ENCODE measurements at regions not wholly inside any gene's neighbourhood (a gene's known extent, or its start where the extent isn't known, plus 50 kb on each side); places are given as distances from the start of the nearest gene placed in this dataset.

DNA sequence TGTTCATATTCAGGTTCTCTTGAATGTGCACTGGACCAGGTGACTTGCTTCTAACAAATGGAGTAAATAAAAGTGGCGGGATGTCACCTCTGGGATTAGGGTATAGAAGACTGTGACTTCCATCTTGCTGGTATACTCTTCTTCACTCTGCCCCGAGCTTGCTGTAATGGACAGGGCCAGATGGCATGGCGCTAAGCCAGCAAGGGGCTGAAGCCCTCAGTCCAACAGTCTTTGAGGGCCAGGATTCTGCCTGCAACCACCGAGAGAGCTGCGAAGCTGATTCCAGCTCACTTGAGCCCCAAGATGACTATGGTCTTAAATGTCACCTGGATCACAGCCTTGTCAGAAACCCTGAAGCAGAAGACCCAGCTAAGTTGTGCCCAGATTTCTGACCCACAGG lies 600.0 kb downstream of the FGF9 start:
- Histone ChIP-seq H4K20me1 (ENCODE audit: insufficient read depth, low read length) (no peaks in the 10 kb centered on the region), H3K9me3 (ENCODE audit: insufficient read depth, low read depth, low read length) (peaks cover 11% of the 10 kb centered on the region), H3K36me3 (ENCODE audit: insufficient read depth, low read length) (no peaks in the 10 kb centered on the region), H3K4me1 (ENCODE audit: insufficient read depth, low read length) (no peaks in the 10 kb centered on the region), H3K9ac (ENCODE audit: low read length) (no peak overlapping the region), H2AFZ (ENCODE audit: low read depth, low read length) (no peak overlapping the region), H3K79me2 (ENCODE audit: insufficient read depth, low read length) (no peaks in the 10 kb centered on the region), H3K27me3 (ENCODE audit: insufficient read depth, low read length) (no peaks in the 10 kb centered on the region), H3K4me3 (ENCODE audit: insufficient read depth, low read depth, low read length) (no peak overlapping the region), H3K4me2 (ENCODE audit: low read length) (no peak overlapping the region), H3K27ac (ENCODE audit: low read depth, low read length) (no peak overlapping the region)
- Mint-ChIP-seq H3K4me1 (ENCODE audit: low read depth, unreplicated experiment) (no peaks in the 10 kb centered on the region), H3K27me3 (ENCODE audit: low read depth, unreplicated experiment) (no peaks in the 10 kb centered on the region), H3K4me3 (ENCODE audit: unreplicated experiment) (no peak overlapping the region), H3K9me3 (ENCODE audit: unreplicated experiment) (no peaks in the 10 kb centered on the region), H3K27ac (ENCODE audit: unreplicated experiment) (no peak overlapping the region), H3K36me3 (ENCODE audit: low read depth, unreplicated experiment) (no peaks in the 10 kb centered on the region)
- DNase-seq (ENCODE audit: low read depth), result no peak
- no peak for TF ChIP-seq EZH2 (IDR thresholded peaks at IDR 0.05; ENCODE audit: insufficient read depth, low read length)
- TF ChIP-seq, protein P1, sequence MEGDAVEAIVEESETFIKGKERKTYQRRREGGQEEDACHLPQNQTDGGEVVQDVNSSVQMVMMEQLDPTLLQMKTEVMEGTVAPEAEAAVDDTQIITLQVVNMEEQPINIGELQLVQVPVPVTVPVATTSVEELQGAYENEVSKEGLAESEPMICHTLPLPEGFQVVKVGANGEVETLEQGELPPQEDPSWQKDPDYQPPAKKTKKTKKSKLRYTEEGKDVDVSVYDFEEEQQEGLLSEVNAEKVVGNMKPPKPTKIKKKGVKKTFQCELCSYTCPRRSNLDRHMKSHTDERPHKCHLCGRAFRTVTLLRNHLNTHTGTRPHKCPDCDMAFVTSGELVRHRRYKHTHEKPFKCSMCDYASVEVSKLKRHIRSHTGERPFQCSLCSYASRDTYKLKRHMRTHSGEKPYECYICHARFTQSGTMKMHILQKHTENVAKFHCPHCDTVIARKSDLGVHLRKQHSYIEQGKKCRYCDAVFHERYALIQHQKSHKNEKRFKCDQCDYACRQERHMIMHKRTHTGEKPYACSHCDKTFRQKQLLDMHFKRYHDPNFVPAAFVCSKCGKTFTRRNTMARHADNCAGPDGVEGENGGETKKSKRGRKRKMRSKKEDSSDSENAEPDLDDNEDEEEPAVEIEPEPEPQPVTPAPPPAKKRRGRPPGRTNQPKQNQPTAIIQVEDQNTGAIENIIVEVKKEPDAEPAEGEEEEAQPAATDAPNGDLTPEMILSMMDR (IDR thresholded peaks at IDR 0.05; ENCODE audit: insufficient read depth, low read depth, low read length), result no peak
- FAIRE-seq, result no peak

DNA sequence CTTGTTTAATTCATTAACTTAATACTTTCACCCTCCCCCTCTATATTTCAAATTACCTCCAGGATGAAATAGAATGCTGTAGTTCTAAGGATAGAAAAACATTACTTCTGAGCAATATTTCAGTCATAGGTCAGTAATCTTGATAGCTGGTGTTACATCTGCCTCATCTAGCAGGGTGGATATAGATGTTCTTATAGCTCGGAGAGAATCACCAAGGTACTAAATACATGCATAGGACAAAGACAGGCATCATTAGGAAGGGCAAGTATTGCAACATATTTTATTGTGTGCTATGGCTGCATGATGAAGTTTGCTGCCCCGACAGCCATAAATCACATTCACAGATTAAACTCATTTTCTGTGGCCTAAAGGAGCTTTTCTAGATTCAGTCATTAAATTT lies 601.0 kb downstream of the FGF9 start:
- DNase-seq (ENCODE audit: low read depth) (no peak), FAIRE-seq (no peak)
- Histone ChIP-seq H3K79me2 (ENCODE audit: insufficient read depth, low read length) (no peaks in the 10 kb centered on the region), H3K4me2 (ENCODE audit: low read length) (no peak overlapping the region), H2AFZ (ENCODE audit: low read depth, low read length) (no peak overlapping the region), H3K4me3 (ENCODE audit: insufficient read depth, low read depth, low read length) (no peak overlapping the region), H3K9ac (ENCODE audit: low read length) (no peak overlapping the region), H3K27ac (ENCODE audit: low read depth, low read length) (no peak overlapping the region), H4K20me1 (ENCODE audit: insufficient read depth, low read length) (no peaks in the 10 kb centered on the region), H3K4me1 (ENCODE audit: insufficient read depth, low read length) (no peaks in the 10 kb centered on the region), H3K27me3 (ENCODE audit: insufficient read depth, low read length) (no peaks in the 10 kb centered on the region), H3K9me3 (ENCODE audit: insufficient read depth, low read depth, low read length) (peaks cover 12% of the 10 kb centered on the region), H3K36me3 (ENCODE audit: insufficient read depth, low read length) (no peaks in the 10 kb centered on the region)
- Mint-ChIP-seq H3K4me3 (ENCODE audit: unreplicated experiment) (no peak overlapping the region), H3K9me3 (ENCODE audit: unreplicated experiment) (no peaks in the 10 kb centered on the region), H3K27ac (ENCODE audit: unreplicated experiment) (peak overlapping the region; percentile 5), H3K27me3 (ENCODE audit: low read depth, unreplicated experiment) (no peaks in the 10 kb centered on the region), H3K36me3 (ENCODE audit: low read depth, unreplicated experiment) (no peaks in the 10 kb centered on the region), H3K4me1 (ENCODE audit: low read depth, unreplicated experiment) (no peaks in the 10 kb centered on the region)
- no peak for TF ChIP-seq EZH2 (IDR thresholded peaks at IDR 0.05; ENCODE audit: insufficient read depth, low read length)
- TF ChIP-seq, protein P1 (IDR thresholded peaks at IDR 0.05; ENCODE audit: insufficient read depth, low read depth, low read length), result no peak

DNA sequence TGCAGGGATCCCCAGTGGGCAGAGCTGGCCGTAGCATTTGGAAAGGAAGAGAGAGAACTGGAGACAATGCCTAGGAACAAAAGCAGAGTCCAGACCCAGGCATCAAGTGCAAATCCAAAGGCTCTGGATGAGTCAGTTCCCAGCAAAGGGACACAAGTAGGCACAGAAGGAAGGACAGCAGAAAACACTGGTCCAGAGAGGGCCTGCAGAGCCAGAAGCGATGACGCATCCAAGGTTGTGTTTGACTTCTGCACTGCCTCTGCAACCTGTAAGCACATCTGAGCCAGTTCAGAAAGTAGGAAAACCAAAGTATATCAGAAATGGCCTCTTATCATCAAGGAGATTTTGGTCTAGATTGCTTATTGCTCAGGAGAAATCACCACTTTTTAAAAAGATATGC lies 604.5 kb downstream of the FGF9 start:
- Histone ChIP-seq H3K27me3 (ENCODE audit: insufficient read depth, low read length) (no peaks in the 10 kb centered on the region), H3K79me2 (ENCODE audit: insufficient read depth, low read length) (no peaks in the 10 kb centered on the region), H4K20me1 (ENCODE audit: insufficient read depth, low read length) (no peaks in the 10 kb centered on the region), H3K4me1 (ENCODE audit: insufficient read depth, low read length) (no peaks in the 10 kb centered on the region), H3K4me3 (ENCODE audit: insufficient read depth, low read depth, low read length) (no peak overlapping the region), H3K4me2 (ENCODE audit: low read length) (no peak overlapping the region), H3K27ac (ENCODE audit: low read depth, low read length) (no peak overlapping the region), H3K36me3 (ENCODE audit: insufficient read depth, low read length) (no peaks in the 10 kb centered on the region), H3K9ac (ENCODE audit: low read length) (no peak overlapping the region), H2AFZ (ENCODE audit: low read depth, low read length) (no peak overlapping the region), H3K9me3 (ENCODE audit: insufficient read depth, low read depth, low read length) (peaks cover 9% of the 10 kb centered on the region)
- Mint-ChIP-seq H3K9me3 (ENCODE audit: unreplicated experiment) (no peaks in the 10 kb centered on the region), H3K27me3 (ENCODE audit: low read depth, unreplicated experiment) (no peaks in the 10 kb centered on the region), H3K4me3 (ENCODE audit: unreplicated experiment) (no peak overlapping the region), H3K27ac (ENCODE audit: unreplicated experiment) (no peak overlapping the region), H3K36me3 (ENCODE audit: low read depth, unreplicated experiment) (no peaks in the 10 kb centered on the region), H3K4me1 (ENCODE audit: low read depth, unreplicated experiment) (no peaks in the 10 kb centered on the region)
- DNase-seq (ENCODE audit: low read depth) (no peak), FAIRE-seq (no peak)
- no peak for TF ChIP-seq EZH2 (IDR thresholded peaks at IDR 0.05; ENCODE audit: insufficient read depth, low read length)
- TF ChIP-seq, protein P1 (IDR thresholded peaks at IDR 0.05; ENCODE audit: insufficient read depth, low read depth, low read length), result no peak
